Occipital lobe (tissue), 1 donor: ENCODE measurements at regions not wholly inside any gene's neighbourhood (a gene's known extent, or its start where the extent isn't known, plus 50 kb on each side); places are given as distances from the start of the nearest gene placed in this dataset.
A peak's percentile ranks its signal among the peaks of the same experiment; 100 is the strongest.

Experiments used
- DNase-seq: peaks from one replicate; lab custom pipeline; 2025; lab: John Stamatoyannopoulos, UW

DNA sequence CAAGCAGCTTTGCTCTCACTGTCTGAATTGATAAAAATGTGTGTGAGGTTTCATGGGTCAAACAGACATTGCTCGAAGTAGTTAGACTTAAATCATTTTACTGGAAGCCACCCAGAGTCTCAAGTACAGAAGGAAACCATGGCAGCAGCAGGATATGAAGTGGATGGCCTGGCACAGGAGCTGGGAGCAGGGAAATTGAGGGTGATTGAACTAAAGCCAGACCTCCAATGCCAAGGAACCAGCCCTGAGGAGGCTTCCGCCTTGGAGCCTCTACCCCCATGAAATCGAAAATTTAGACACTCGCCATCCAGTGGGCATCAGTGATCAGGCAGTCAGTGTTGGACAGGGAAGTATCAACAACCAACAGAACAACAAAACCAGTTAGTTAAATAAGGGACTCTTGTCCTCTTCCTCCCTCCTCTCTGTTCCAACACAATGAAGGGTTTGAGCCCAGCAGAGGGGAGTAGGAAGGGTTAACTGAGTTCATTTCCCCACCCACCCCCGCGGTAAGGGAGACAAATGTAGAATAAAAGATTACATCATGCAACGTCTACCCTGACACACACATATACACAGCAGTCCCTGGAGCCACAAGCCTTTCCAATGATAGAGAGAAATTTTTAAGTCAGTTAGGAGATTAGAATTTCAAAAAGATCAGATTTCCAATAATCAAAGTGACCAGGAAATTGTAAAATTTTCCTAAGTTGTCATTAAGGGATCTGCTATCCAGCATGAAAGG is 156.3 kb downstream of the SLC16A9 start:
- DNase-seq, result no peak

DNA sequence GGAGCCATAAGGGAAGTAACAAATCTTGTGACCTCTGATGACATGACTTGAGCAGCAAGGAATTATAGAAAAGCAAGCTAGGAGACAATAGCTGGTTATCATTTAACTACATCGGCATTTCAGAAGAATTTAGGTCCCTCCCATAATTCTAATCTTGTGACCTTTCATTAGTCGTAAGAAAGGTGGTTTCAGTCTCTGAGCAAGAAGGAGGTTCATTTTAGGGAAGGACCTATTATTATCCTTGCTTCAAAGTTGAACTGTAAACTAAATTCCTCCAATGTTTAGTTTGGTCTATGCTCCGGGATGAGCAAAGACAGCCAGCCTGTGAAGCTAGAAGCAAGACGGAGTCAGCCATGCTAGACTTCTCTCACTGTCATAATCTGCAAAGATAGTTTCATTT is 159.6 kb downstream of the SLC16A9 start:
- no peak for DNase-seq

- DNase-seq, result no peak
Observed at GRCh38 chr10:59538623-59539022, 171.0 kb downstream of the SLC16A9 start.

DNA sequence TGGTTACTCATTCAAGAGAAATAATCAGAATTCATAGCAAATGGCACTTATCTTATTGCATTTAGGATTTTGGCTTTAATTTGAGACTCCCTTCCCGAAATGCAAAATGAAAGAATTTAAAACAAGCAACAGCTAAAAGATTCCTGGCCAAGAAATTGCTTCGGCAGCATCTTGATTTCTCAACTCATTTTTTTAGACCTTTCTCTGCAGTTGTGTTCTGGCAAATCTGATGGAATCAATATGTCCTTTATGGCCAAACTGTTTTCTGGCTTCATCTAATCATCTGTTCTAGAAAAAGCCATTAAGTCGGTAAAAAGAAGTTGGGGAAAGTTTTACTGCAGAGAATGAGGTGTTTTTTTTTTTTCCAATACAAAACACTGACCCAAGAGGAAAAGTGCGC is 172.1 kb downstream of the SLC16A9 start:
- no peak for DNase-seq

DNA sequence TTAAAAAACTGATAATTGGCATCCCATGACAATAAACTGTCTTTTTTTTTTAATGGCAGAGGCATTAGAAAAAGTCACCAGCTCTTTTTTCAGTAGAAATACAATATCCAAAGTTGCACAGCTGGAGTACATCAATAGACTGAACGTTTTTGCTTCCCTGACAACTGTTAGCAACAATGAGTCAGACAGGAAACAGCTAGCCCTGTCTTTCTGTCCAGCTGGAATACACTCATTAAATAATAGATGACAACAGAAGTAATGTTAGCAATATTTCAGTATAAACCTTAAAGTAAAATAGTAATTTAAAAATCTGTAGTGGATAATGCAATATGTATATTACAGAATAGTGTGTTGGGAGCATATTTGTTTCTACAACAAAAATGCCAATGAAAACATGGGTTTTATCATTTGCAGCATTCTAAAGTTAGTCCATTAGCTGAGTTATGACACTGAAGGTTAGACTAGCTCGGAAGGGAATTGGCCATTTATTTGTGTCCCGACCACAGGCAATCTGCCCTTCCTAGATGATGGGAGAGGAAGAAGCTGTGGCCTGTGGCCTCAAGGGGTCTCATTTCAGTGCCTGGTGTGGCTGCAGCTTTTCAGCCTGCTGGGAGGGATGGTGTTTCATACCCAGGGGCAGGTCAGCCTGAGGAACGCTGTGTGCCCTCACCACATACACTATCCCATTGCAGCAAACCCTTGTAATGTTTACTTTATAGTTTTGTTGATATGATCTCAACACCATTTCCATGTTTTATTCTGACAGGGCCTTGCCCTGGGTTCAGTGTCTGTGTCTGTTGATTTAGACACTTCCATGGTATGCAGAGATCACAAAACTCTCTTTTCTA is 173.3 kb downstream of the SLC16A9 start:
- DNase-seq, result no peak

GRCh38 chr10:59524348-59524747 is 162.0 kb upstream of the FAM13C start:
- DNase-seq, result no peak

DNA sequence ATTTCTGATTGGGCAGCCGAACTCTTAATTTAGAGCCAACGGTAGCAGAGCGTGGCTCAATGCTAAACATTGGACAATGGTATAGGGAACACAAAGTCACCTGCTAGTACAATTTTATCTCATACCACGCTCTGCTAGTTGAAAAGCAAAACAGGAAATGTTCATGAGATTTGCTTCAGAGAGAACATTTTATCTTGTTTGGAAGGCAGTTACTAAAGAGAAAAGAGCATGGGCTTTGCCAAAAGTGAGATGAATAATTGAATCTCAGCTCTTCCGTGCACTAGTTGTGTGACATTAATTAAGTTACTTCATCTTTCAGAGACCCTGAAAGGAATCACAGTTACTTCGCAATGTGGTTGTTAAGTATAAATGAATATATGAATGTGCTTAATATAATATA is 161.5 kb upstream of the FAM13C start:
- no peak for DNase-seq

DNA sequence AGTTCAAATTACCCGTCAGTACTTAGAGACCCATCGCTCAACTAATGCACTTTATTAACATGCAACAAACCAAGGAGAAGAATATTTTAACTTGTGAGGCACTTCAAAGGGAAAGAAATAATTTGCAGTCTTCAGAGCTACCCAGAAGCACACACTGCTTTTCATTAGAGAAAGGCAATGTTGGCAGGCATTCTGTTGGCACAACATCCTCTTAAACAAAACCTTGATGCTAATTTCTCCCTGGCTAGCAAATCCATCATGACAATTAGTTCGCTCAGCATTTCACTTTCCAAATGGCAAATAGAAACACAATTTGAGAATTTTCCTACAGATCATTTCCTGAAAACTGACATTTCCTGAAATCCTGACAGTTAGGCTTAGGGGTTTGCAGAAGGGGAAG is 155.6 kb upstream of the FAM13C start:
- peak; percentile 1 for DNase-seq

DNA sequence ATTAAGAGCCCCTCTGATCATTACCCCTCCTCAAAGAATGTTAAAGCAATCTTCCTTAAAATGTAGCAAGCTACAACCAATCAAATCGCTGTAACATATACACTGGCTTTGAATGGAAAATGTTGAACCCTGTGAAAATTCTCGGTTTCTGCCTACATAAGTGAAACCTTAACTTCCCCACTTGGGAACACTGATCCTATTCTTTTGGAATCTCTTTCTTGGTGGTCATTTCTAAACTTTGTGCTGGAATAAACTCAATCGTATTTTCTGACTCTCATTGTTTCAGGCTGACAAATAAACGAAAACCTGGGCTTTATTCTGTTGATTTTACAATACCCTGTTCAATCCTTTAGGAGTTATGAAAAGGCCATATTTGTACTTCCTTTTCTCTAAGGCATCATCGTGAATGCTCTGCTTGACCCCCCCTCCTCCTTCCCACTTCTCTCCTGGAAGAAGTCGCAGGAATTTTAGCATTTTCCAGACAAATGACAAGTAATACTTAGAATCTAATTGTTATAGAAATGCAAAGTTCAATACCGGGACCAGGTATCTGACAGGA is 155.1 kb upstream of the FAM13C start:
- DNase-seq, result no peak

DNA sequence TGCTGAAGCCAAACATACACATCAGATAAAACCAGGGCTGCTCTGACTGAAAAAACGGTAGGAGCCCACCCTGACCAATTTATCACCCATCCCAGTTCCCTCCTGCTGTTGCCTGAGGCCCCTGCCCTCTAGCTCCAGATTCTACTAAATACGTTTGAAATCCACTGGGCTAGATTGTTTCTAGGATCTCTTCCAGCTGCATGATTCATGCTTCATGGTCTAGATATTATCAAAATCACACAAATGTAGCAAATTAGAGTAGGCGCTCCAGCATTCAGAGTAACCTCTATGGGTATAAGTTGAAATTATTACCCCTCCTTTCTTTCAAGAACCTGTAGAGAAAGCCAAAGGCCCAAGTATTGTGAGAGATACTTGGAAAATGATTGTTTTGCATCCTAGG is 151.2 kb upstream of the FAM13C start:
- no peak for DNase-seq

DNA sequence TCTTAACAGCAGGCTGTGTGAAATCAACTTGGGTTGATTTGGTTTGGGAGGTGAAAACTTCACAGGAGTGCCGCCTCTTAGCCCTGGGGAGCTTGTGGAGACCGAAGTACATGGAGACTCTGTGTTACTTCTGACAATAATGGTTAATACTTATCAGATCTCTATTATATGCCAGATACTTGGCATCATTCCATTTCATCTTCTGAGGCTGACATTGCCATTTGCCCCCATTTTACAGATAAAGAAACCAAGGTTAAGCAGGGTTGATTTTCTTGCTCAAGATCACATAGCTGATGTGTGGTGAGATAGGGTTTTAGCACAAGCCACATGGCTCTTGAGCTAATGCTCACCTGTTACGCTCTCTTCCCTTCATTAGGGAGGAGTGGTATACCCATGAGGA is 150.6 kb upstream of the FAM13C start:
- DNase-seq, result no peak

DNA sequence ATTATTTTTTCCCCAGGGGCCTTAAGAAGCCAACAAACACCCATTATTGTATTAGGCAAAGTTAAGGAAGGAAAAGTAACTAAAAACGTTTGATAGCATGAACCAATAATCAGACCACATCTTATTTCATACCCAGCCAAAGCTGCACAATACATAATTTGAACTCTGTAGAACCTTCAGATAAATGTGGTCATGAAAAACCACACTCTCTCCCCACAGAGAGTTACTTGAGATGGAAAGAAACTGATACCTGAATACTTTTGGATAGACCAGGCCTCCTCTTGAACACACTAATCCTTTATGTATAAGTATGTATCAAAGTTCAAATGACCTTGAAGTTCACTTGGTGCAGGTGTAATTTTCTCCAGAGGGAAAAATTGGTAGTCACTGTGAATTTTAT is 146.6 kb upstream of the FAM13C start:
- DNase-seq, result no peak

DNA sequence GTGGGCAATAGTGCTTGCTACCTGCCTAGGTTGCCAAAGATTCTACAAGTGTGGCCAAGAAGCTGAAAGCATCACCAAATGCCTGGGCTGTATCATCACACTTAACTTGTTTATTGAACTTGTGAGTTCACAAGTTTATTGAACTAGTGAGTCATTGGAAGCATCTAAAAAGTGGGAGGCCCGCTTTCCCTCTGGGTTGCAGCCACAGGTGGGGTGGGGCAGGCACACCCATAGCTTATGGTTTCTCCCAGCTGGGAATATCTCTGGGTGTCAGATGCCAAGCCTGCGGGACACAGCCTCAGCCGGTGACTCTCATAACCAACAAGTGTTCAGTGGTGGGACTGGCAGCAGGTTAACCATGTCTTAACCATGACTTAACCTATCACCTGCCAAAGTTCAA is 145.9 kb upstream of the FAM13C start:
- DNase-seq, result no peak

- no peak for DNase-seq
Observed at GRCh38 chr10:59505926-59506325, 143.6 kb upstream of the FAM13C start.

GRCh38 chr10:59499460-59499859 is 137.1 kb upstream of the FAM13C start:
- DNase-seq, result no peak

GRCh38 chr10:59493017-59493416 is 130.7 kb upstream of the FAM13C start:
- no peak for DNase-seq

DNA sequence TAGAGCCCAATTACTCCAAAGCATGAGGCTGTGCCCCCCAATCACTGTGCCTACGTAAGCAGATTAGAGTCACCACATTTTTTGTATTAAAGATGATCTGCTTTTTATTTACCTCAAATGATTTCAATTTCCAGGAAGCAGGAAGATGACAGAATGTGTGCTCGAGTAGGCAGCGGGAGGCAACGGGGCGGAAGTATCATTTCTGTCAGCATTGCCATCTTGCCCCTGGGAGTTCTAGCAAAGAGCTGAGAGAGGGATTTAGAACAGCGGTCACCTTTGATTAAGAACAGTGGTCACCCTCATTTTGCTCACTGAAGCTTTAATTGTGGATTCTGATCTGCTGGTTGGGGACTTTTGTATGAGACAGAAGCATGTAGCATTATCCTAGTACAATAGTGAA is 117.1 kb upstream of the FAM13C start:
- no peak for DNase-seq

DNA sequence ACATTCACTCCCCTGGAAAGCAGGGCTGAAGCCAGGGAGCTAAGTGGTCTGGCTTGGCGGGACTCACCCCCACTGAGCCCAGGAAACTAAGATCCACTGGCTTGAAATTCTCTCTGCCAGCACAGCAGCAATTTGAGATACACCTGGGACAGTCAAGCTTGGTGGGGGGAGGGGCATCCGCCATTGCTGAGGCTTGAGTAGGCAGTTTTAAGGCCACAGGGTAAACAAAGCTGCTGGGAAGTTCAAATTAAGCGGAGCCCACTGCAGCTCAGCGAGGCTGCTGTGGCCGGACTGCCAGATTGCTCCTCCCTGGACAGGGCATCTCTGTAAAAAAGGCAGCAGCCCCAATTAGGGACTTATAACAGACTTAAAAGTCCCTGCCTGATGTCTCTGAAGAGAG is 108.2 kb upstream of the FAM13C start:
- DNase-seq, result no peak

GRCh38 chr10:59465088-59465487 is 102.7 kb upstream of the FAM13C start:
- no peak for DNase-seq

DNA sequence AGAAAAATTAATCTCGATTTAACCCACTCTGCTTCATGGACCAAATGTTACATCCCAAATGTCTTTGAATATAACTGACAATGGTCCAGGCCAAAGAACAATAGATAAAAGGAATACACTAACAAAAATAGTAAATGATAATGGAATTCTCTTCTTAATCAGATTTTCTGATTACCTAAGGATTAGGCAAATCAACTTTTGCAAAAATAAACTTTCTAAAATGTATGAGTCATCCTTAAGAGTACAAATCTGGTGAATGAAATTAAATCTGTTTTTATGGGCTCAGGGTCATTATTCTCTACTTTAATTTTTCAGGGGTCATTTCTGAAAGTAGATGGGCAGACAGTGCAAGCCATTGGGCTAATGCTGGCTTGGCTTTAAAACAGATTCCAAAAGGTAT is 102.1 kb upstream of the FAM13C start:
- no peak for DNase-seq

DNA sequence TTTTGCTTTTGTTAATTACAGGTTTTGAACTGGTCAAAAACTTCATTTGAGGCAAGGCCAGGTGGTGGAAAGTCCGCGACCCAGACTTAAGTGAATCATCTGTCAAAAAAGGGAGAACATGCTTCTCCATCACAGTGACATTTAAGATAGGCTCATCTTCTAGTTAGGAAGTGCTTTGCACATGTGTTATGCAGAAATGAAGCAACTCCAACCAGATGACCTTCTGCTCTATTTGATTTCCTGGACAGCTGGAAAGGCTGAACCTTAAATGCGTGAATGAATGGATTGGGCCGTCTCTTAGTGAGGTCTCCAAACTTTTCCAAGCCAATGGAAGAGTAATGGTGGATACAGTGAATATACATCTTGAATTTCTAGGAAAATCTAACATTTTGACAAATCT is 101.6 kb upstream of the FAM13C start:
- no peak for DNase-seq

- DNase-seq, result no peak
Observed at GRCh38 chr10:59460601-59461000, 98.3 kb upstream of the FAM13C start.

- no peak for DNase-seq
Observed at GRCh38 chr10:59456199-59456598, 93.8 kb upstream of the FAM13C start.
